Muscle of arm (tissue), 1 donor: ENCODE measurements at regions not wholly inside any gene's neighbourhood (a gene's known extent, or its start where the extent isn't known, plus 50 kb on each side); places are given as distances from the start of the nearest gene placed in this dataset.
"Not testable (repeated sequence)": the region's sequence is repeated elsewhere in the genome, so short reads cannot be mapped to it uniquely, and the experiment has no call there.

ENCODE experiments used
- DNase-seq: peaks from one replicate; pipeline ENCODE4 v3.0.0-alpha.2; 2013

DNA sequence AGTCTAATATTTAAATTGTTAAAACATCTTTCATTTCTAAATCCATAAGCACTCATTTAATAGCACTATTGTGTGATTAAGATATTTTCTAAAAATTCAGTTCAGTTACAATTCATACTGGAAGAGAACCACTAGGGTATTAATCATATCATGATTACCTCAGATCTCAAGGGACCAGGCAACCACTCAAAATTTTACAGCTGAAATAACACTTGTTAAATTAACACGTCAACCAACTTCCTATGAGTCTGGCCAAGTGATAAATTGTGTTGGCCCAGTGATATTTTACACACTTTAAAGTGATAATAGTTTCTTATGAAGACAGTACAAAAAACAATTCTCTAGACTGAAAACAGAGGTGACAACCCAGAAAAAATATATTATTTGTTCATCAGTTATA is 869.0 kb upstream of the ADGRB3 start:
- no peak for DNase-seq

DNA sequence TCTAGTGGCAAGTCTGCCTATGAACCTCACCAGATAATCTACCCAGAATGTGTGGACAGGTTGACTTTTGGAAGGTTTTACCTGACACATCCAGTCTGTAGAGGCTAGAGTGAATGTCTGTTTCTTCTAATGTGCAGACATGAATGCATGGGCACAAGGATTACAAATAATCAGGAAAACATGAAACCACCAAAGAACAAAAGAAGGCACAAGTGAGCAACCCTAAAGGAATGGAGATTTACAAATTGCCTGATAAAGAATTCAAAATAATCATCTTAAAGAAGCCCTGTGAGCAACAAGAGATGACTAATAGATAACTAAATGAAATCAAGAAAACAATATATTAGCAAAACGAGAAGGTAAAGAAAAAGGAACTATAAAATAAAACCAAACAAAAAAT is 876.1 kb upstream of the ADGRB3 start:
- no peak for DNase-seq

DNA sequence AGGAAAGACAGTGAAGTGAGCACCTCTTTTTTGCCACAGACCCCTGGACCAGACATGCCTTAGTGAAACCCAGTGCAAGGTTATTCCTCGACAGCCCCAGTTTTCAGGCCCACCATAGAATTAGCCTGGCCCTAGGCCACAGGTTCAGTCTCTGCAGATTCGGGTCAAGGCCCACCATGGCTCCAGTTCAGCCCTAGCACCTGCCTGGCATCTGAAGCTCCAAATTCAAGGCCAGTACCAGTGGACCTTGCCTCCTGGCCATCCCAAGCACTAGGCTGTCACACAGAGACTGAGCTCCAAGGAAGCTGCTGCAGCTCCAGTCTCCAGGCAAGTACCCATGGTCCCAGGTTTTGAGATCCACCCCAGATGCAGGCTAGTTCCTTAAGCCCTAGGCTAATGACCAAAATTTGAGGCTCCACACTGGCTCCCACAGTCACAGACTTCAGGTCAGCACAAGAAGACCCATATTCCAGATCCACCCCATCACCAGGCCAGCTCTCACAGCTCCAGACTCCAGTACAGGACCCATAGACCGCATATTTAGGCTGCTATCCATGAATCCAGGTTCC is 877.5 kb upstream of the ADGRB3 start:
- DNase-seq = no peak

DNA sequence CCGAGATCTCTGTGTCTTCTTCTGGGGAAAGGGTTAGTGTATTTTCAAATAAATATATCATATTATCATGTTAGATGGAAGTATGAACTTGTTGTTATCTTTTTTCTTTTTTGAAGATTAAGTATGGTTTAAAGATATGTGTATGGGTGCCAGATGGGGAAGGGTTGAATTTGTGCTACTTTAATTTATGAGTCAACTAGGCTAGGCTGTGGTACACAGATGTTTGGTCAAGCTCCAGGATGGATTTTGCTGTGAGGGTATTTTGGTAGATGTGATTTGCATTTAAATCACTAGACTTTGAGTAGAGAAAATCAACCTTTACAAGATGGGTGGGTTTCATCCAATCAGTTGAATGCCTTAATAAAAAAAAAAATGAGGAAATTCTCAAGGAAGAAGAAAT is 886.6 kb upstream of the ADGRB3 start:
- no peak for DNase-seq

GRCh38 chr6:67736816-67737215 is 898.3 kb upstream of the ADGRB3 start:
- no peak for DNase-seq

DNA sequence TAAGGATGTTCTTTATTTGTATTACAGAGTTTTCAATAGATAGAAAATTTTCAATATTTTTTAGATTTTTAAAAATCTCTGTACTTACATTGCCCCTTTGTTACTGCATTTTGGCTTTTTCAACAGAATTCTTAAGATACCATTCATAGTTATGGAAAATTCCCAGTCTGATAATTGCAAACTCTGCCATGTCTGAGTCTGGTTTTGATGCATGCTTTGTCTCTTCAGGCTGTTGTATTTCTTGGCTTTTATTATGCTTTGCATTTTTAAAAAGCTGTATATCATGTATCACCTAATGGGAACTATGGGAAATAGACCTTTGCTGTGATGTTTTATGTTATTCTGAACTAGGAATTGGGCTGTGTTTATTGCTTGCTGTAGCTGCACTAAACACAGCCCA is 898.9 kb upstream of the ADGRB3 start:
- no peak for DNase-seq

- DNase-seq = no peak
These were observed 899.5 kb upstream of the ADGRB3 start for GRCh38 chr6:67735623-67736022.

DNA sequence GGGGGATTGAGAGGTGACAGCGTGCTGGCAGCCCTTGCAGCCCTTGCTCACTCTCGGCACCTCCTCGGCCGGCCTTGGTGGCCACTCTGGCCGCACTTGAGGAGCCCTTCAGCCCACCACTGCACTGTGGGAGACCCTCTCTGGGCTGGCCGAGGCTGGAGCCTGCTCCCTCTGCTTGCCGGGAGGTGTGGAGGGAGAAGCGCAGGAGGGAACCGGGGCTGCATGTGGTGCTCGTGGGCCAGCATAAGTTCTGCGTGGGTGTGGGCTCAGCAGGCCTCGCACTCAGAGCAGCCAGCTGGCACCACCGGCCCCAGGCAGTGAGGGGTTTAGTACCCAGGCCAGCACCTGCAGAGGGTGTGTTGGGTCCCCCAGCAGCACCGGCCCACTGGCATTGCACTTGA is 912.2 kb upstream of the ADGRB3 start:
- no peak for DNase-seq

- DNase-seq = no peak
These were observed 917.8 kb upstream of the ADGRB3 start for GRCh38 chr6:67717281-67717680.

DNA sequence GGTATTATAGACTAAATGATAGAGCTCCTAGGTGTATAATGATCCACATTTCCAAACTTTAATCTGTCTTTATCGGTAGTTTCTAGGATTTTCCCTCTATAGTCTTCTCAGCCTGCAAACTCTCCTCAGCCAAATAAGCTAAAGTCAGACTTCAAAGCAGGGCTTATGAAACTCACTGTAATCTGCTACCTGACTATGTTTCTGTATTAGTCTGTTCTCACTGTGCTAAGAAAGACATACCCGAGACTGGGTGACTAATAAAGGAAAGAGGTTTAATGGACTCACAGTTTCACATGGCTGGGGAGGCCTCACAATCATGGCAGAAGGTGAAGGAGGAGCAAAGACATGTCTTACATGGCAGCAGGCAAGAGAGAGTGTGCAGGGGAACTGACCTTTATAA is 928.7 kb upstream of the ADGRB3 start:
- no peak for DNase-seq

DNA sequence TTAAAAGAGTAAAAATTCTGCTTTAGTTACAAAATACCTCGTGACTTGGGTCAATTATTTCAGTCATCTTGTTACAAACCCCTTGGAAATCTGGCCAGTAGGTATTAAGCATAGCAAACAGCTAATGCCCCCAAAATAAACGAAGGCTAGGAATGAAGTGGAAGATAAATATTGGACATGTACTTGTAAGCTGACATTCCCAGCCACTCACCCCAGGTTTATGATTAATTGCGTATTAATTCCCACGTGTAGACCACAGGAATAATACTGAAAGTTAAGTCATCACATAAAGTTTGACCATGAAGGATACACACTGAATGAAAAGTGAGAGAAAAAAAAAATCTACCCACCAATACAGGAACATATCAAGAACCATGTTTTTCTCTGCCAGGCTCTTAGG is 936.5 kb upstream of the ADGRB3 start:
- no peak for DNase-seq

DNA sequence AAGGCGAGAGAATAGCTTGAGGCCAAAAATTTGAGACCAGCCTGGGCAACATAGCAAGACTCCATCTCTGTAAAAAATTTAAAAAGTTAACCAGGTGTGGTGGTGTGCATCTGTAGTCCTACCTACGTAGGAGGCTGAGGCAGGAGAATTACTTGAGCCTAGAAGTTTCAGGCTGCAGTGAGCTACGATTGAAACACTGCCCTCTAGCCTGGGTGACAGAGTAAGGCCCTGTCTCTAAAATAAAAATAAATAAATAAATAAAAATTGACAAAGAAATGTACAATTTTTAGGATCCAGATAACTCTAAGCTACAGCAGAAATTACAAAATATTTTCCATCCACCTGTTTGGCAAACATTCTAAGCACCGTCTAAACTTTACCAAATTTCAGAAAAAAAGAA is 941.0 kb upstream of the ADGRB3 start:
- DNase-seq = no peak

DNA sequence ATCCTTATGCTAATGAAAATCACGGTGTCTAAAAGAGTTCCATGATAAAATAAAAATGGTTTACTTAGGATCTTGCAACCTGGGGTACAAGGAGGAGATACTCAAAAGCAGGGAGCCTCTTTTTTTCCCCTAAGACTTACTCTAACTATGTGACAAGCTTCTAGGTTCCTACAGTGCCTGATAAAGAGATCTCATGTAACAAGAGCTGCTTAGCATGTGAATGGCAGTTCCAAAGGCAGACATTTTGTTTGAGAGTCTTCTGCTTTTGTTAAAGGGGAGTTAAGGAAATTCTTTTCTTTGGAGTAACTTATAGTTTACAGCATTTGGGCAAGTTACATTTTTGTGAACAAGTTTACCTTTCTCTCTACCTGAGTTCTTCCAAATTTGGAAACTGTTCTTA is 945.8 kb upstream of the ADGRB3 start:
- no peak for DNase-seq

DNA sequence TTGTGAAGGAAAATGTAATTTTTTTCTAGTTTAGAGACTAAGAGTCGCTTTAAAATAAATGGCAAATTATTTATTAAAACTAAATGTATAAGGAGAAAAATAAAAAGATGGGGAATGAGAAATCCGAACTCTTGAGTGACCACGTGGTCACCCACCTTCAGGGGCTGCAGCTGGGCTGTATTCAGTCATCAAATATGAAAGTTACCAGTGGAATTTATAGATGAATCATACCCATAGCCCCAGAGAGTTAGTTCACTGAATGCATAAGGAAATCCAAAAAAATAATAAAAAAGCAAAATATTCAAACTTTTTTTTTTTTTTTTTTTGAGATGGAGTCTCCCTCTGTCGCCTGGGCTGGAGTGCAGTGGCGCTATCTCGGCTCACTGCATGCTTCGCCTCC is 947.7 kb upstream of the ADGRB3 start:
- DNase-seq = no peak

GRCh38 chr6:67686225-67686624 is 948.9 kb upstream of the ADGRB3 start:
- not testable (repeated sequence) for DNase-seq

DNA sequence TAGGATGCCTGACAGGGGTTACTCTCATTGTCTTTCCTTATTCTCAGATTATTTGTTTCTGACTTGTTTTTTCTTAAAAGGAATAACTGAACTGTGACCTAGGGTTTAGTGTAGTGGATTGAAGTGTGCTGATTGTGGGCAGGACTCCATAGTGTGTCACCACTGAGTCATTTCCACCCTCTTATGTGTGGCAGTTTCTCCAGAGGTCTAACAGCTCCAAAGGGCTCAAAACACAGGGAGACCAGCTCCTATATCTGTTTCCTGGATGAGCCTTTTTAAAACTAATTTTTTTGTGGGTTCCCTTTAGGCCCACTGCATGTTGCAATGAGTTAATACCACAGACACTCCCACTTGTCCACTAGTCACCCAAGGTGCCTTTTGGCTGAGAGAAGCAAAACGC is 951.1 kb upstream of the ADGRB3 start:
- DNase-seq = no peak

GRCh38 chr6:67680297-67680932 is 954.7 kb upstream of the ADGRB3 start:
- DNase-seq = no peak

DNA sequence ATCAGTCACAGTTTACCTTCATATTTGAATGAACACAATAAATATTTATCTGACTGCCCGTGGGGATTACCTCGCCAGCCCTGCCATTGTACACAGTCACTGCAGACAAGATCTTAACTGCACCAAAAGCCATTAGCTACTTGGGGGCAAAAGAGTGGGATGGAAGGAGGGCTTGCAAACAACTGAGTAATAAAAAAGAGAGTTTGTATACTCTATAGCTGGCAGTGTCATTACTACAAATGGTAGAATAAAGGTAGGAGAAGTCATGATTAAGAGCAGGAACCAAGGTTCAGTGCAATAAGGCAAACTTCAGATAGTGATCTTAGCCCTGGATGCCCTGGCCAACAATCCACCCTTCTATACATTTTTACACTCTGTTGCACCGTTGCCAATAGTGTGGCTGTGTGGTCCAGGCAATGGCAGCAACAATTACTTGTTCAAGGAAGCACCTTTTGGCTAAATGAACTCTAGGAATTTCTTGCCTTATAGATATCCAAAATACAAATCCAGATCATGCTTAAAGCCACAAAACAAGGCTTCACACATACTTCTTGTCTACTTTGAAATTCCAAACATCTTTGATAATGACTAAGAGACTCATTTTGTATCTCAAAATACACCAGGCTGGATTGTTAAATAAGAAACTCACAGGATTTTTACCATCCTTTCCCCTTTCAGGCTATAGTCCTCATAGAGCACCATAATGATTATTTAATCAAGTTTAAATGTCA is 955.4 kb upstream of the ADGRB3 start:
- no peak for DNase-seq

- no peak for DNase-seq
These were observed 958.2 kb upstream of the ADGRB3 start for GRCh38 chr6:67676892-67677291.

DNA sequence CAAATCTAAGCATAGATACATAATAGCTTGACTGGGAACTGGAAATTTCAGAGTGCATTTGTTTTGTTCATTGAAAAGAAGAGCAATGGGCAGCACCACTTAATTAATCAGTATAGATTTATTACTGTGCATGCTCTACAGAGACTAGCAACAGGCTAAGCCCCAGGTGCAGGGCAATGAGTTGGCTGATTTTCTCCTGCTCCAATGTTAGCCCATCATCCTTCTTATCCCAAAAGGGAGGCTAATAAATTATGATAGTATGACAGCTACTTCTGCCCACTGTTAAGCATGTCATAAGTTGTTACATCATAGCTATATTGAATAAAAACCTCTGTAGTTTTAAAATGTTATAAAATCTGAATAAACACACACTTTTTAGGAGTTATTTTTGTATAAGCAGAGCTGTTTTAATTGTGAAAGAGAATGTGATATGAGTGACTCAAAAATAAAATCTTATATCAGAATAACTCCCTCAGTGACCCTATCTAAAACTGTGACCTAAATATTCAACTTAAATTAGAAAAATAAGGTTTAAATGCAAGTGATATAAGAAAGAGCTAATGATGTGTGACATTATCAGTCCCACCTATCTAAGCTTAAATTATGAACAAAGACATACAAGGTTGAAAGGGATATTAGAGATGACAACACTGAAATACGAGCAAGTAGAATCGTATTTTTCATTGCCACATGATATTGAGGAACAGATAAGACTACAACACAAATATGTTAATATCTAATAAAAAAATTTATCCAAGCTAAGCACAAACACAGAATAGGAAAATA is 967.3 kb upstream of the ADGRB3 start:
- DNase-seq = no peak

GRCh38 chr6:67666177-67666964 is 968.7 kb upstream of the ADGRB3 start:
- DNase-seq = no peak

- DNase-seq = no peak
These were observed 970.1 kb upstream of the ADGRB3 start for GRCh38 chr6:67664942-67665341.
